NOMO-1 treated with DMSO at 0.1 percent for 48 hours (cell line): ENCODE measurements at regions not wholly inside any gene's neighbourhood (a gene's known extent, or its start where the extent isn't known, plus 50 kb on each side); places are given as distances from the start of the nearest gene placed in this dataset.

Source experiments
- DNase-seq: peaks from one replicate; lab custom pipeline; 2025; ENCODE audit not compliant: unreplicated experiment; lab: John Stamatoyannopoulos, UW

DNA sequence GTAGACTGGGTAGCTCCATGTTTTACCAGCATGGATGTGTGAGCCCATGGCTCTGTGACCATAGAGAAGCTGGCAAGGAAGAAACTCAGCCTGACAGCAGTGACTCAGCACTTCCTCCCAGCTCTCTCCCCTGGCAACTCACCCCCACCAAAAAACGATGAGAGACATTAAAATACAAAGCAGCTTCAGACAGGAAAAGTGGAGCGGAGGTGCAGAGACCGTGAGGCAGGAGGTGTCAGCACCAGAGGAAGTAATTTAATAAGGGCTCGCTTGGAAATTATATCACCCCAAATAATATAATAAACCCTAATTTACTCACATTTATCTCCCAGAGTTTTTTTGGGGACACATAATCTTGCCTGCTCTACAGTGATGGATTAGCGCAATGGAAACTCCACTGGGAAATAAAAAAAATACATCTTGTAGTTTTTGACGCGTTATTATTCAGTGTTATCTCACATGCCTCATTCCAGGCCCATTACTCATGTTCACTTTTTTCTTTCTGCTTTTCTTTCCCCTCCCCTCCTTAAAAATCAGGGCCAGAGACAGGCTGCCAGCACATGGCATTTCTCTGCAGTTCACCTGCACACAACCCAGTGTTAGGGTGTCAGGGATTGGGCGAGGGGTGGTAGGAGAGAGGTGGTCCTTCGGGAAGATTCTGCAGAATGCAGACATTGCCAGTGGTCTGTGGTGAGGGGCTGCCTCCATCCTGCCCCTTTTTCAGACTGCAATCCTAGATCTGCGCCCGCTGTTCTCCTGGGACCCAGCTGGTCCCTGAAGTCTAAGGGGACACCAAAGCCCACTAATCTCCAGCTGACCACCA lies 170.8 kb downstream of the BUD13 start:
- no peak for DNase-seq

- no peak for DNase-seq
Measured at GRCh38 chr11:116600930-116601329, 171.9 kb downstream of the BUD13 start.

- DNase-seq, result no peak
Measured at GRCh38 chr11:116598556-116598955, 174.2 kb downstream of the BUD13 start.

GRCh38 chr11:116598036-116598435 lies 174.8 kb downstream of the BUD13 start:
- no peak for DNase-seq

DNA sequence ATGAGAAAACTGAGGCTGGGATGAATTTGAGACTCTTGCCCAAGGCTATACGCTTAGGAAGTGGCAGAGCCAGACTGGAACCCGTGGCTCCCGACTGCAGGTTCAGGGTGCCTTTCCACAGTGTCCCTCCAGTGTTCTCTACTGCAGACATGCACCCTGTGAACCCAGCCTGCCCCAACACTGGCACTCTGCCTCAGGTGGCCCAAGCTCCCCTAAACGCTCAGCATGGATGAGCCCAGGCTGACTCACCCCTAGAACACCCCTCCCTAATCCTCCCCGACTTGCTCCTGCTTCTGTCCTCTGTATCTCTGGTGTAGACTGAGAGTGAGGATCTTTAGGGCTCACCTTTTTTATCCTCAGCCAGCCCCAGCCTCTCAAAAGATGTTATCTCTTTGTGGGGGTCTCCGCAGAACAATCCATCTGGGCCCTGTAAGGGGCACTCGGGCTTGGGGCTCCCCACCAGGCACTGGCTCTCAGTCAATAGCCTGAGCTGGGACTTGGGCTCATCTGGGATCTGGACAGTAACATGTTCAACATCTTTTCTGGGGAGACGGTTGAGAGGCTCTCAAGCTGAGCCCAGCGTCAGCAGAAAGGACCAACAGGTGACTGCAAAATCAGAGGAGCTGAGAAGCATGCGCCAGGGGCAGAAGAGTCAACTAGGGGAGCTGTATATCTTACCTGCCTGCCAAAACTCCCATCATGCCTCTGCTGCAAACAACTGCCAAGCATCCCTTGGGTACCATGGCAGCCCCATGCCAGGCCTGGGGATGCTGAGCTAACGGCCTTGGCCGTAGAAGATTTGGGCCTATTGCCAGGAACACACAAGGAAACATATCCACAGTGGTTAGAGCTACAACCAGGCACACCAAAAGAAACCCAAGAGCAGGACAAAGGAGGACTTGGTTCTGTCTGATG lies 176.2 kb downstream of the BUD13 start:
- DNase-seq, result no peak

- DNase-seq, result no peak
Measured at GRCh38 chr11:116595305-116595880, 177.4 kb downstream of the BUD13 start.

DNA sequence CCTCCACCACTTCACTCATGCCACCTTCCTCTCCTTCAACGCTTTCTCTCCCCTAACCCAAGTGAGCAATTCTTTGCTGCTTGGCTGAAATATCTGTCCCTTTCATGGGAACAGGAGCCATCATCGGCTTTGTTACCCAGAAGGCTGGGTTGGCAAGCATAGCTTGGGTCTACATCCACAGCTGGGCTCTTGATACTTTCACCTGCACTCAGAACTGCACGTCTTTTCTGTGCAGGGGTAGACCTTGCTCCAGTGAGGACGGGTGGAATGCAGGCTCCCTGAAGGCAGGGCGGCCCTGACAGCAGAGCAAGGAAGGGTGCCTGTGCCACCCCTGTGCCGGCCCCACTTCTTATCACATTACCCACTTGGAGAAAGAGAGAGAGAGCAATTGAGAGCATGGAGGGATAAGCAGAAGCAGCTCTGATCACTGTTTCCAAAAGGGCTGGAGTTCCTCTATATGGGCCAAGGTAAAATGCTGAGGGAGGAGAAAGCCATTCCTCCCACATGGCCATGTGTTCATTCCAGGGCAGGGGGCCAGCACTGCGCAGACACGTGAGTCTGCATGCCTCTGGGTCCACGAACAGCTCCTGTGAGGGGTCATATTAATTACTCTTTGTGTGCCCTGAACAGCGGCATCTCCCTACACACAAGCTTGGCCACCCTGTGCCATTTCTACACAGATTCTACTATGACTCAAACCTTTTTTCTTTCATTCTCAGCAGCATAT lies 181.8 kb downstream of the BUD13 start:
- no peak for DNase-seq

- no peak for DNase-seq
Measured at GRCh38 chr11:116589402-116589801, 183.4 kb downstream of the BUD13 start.

- DNase-seq, result no peak
Measured at GRCh38 chr11:116586392-116586791, 186.4 kb downstream of the BUD13 start.

- no peak for DNase-seq
Measured at GRCh38 chr11:116582571-116582970, 190.2 kb downstream of the BUD13 start.

- no peak for DNase-seq
Measured at GRCh38 chr11:116581349-116581748, 191.4 kb downstream of the BUD13 start.

- DNase-seq, result no peak
Measured at GRCh38 chr11:116580799-116581198, 192.0 kb downstream of the BUD13 start.

- no peak for DNase-seq
Measured at GRCh38 chr11:116579857-116580727, 192.7 kb downstream of the BUD13 start.

DNA sequence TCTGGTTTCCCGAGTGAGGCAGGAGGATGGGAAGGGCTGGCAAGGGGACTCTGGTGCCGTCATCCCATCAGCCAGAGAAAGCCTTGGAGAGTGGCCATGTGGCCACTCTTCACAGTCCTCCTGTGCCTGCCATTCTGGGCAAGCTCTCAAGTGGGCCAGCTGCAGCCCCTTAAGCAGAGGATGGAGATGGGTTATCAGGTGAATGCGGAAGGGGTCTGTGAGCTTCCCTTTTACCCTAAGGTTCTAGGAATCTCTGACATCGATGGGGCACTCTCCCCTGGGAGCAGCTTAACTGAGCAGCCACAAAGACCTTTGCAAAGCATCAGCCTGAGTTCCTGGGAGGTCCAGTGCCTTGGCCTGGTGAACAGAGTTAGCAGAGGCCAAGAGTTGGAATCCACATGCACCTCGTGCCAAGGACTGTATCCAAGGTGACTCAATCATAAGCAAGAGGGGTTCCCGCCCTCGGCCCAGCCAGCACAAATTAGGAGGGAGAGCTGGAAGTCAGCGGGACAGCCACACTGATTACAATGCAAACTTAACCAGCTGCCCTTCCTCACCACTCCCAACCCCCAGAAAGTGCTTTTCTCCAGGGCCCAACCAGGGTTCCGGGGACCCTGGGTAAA lies 193.6 kb downstream of the BUD13 start:
- DNase-seq, result no peak

- no peak for DNase-seq
Measured at GRCh38 chr11:116577956-116578355, 194.8 kb downstream of the BUD13 start.

- DNase-seq, result no peak
Measured at GRCh38 chr11:116577273-116577672, 195.5 kb downstream of the BUD13 start.

GRCh38 chr11:116576526-116576925 lies 196.3 kb downstream of the BUD13 start:
- no peak for DNase-seq

- no peak for DNase-seq
Measured at GRCh38 chr11:116567721-116568242, 205.0 kb downstream of the BUD13 start.

- no peak for DNase-seq
Measured at GRCh38 chr11:116563712-116564047, 209.1 kb downstream of the BUD13 start.
